Loucy (cell line): ENCODE measurements at regions not wholly inside any gene's neighbourhood (a gene's known extent, or its start where the extent isn't known, plus 50 kb on each side); places are given as distances from the start of the nearest gene placed in this dataset.

Experiments
- CTCF ChIP-seq: fragments of 200-600 bp; sonication (generic); conservative IDR thresholded peaks from 2 replicates; pipeline ENCODE4 v1.5.1; 2014; ENCODE audit warnings: mild to moderate bottlenecking, antibody characterized with exemption, low read length
- EZH2phosphoT487 ChIP-seq: fragments of 200-600 bp; IDR thresholded peaks from 2 replicates; pipeline ENCODE4 v1.6.1; 2018; ENCODE audit warnings: antibody characterized with exemption, mild to moderate bottlenecking, moderate library complexity, borderline replicate concordance

- no peak for TF ChIP-seq CTCF
- no peak for TF ChIP-seq EZH2phosphoT487
These were observed 102.8 kb upstream of the CCL1 start for GRCh38 chr17:34465789-34466188.
